Mammary epithelial cell (primary cell): ENCODE measurements at regions not wholly inside any gene's neighbourhood (a gene's known extent, or its start where the extent isn't known, plus 50 kb on each side); places are given as distances from the start of the nearest gene placed in this dataset.

Experiments used
- EZH2 ChIP-seq: IDR thresholded peaks from 2 replicates; pipeline ENCODE4 v1.6.1; 2012; ENCODE audit warnings: low read length, inconsistent platforms, borderline replicate concordance
- TF ChIP-seq, protein P1 (sequence below), 2 donors: IDR thresholded peaks in 1 of 2; conservative IDR thresholded peaks in 1 of 2; 2 replicates each; pipeline ENCODE4 v1.5.1; 2011 to 2012; ENCODE audit warnings: inconsistent platforms in 2 of 2, low read length in 2 of 2, mild to moderate bottlenecking in 2 of 2, control low read depth in 1 of 2, low read depth in 1 of 2; ENCODE audit not compliant: insufficient read depth in 1 of 2; ENCODE audit errors: extremely low read depth in 1 of 2

DNA sequence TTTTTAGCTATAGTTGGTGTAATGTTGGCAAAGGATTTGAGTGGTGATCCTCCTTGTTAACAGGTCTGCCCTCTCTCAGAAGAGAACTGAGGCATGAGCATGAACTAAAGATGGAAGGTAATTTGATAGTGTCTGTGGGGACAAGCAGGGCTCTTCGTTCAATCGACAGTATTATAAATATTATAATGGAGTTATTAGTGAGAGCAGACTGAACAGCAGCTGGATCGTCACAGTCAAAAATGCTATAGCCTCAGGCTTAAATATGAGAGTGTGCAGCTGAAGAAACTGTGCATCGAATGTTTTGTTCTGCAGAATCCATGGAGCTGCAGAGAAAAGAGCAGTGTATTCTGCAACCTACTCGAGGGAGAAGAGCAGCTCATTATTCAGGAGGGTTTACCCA, 757.3 kb downstream of the DNAH5 start:
- TF ChIP-seq, protein P1, sequence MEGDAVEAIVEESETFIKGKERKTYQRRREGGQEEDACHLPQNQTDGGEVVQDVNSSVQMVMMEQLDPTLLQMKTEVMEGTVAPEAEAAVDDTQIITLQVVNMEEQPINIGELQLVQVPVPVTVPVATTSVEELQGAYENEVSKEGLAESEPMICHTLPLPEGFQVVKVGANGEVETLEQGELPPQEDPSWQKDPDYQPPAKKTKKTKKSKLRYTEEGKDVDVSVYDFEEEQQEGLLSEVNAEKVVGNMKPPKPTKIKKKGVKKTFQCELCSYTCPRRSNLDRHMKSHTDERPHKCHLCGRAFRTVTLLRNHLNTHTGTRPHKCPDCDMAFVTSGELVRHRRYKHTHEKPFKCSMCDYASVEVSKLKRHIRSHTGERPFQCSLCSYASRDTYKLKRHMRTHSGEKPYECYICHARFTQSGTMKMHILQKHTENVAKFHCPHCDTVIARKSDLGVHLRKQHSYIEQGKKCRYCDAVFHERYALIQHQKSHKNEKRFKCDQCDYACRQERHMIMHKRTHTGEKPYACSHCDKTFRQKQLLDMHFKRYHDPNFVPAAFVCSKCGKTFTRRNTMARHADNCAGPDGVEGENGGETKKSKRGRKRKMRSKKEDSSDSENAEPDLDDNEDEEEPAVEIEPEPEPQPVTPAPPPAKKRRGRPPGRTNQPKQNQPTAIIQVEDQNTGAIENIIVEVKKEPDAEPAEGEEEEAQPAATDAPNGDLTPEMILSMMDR (conservative IDR thresholded peaks at IDR 0.05 in 1 of 2, IDR thresholded peaks at IDR 0.05 in 1 of 2; ENCODE audit: extremely low read depth in 1 of 2, insufficient read depth in 1 of 2, low read depth in 1 of 2, low read length in 2 of 2): no peak
- TF ChIP-seq EZH2: no peak
